ENCODE measurements at regions not wholly inside any gene's neighbourhood (a gene's known extent, or its start where the extent isn't known, plus 50 kb on each side); places are given as distances from the start of the nearest gene placed in this dataset.

DNA sequence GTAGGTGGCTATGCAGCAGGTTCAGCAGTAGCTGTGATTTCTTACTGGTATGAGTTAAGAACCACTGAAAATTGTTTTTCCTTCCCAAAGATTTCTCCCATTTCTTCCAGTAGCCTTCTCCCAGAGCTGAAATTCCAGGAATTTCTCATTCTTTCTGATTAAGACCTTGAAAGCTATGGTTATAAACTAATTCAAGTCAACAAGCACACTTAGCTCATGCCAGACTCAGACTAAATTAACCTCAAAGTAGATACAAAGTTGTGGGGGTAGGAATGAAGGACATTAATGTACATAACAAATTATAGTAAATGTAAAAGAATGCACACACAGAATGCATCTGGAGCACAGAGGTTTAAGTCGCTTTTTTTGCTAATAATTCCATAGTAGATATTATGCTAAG, 103.6 kb upstream of the SOX11 start:
- TF ChIP-seq, protein P1, sequence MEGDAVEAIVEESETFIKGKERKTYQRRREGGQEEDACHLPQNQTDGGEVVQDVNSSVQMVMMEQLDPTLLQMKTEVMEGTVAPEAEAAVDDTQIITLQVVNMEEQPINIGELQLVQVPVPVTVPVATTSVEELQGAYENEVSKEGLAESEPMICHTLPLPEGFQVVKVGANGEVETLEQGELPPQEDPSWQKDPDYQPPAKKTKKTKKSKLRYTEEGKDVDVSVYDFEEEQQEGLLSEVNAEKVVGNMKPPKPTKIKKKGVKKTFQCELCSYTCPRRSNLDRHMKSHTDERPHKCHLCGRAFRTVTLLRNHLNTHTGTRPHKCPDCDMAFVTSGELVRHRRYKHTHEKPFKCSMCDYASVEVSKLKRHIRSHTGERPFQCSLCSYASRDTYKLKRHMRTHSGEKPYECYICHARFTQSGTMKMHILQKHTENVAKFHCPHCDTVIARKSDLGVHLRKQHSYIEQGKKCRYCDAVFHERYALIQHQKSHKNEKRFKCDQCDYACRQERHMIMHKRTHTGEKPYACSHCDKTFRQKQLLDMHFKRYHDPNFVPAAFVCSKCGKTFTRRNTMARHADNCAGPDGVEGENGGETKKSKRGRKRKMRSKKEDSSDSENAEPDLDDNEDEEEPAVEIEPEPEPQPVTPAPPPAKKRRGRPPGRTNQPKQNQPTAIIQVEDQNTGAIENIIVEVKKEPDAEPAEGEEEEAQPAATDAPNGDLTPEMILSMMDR (IDR thresholded peaks at IDR 0.05; ENCODE audit: insufficient read depth, low read length) = no peak
- H3K4me3 ChIP-seq (ENCODE audit: low read depth, low read length) = no peak overlapping the region
- no peak for DNase-seq (ENCODE audit: low read depth)

DNA sequence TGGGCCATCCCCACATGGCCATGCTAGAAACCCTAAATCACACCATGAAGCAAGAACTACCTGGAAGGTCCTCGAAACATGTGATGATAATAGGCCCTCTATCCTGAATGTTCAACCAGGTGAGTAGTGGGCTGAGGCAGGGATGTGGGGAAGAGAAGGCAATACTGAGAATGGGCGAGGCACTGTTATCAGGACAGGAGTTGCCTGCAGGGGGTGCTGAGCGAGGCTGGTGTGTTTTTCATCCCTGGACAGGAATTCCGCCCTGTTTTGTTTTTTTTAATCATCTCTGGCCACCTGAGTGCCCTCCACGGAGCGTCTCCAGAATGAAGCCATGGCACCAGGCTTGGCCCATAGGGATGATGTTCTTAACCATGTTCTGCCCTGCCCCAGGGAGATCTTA, 103.0 kb upstream of the SOX11 start:
- TF ChIP-seq, protein P1 (IDR thresholded peaks at IDR 0.05; ENCODE audit: insufficient read depth, low read length) = no peak
- no peak overlapping the region for H3K4me3 ChIP-seq (ENCODE audit: low read depth, low read length)
- DNase-seq (ENCODE audit: low read depth) = no peak

DNA sequence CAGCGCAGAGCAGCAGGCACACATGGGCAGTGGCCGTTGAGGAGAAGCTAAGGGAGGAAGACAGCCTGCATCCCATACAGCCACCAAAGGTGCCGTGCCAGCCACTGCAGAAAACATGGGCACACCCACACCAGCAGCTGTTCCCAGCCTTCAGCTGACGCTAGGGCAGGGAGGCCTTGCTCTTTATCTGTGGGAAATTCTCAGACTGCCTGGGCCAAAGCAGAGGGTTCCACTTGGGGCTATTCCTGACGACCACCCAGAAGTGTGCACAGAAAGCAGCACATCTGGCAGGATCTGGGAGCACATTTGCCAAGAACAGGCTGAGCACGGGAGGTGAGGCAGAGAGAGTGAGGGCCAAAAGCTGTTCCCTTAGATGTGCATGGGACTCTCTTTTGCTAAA, 101.3 kb upstream of the SOX11 start:
- TF ChIP-seq, protein P1 (IDR thresholded peaks at IDR 0.05; ENCODE audit: insufficient read depth, low read length) = no peak
- no peak overlapping the region for H3K4me3 ChIP-seq (ENCODE audit: low read depth, low read length)
- DNase-seq (ENCODE audit: low read depth) = no peak

DNA sequence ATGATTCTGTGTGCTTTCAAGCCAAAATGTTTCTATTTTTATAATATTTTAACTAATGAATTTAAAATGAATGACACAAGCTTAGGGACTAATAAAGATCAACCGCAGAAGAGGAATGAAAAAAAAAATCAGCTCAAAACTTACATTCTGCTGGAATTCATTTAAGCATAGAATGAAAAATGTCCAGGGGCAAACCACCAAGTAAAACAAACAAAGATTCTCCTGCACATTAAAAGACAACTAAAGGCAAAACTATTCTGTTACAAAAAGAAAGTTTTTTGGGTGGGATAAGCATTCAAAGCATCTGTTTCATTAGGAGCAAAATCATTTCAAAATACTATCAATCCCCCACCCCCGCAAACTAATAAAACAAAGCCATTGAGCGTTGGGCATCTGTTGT, 99.3 kb upstream of the SOX11 start:
- no peak overlapping the region for H3K4me3 ChIP-seq (ENCODE audit: low read depth, low read length)
- no peak for DNase-seq (ENCODE audit: low read depth)
- TF ChIP-seq, protein P1 (IDR thresholded peaks at IDR 0.05; ENCODE audit: insufficient read depth, low read length) = no peak

DNA sequence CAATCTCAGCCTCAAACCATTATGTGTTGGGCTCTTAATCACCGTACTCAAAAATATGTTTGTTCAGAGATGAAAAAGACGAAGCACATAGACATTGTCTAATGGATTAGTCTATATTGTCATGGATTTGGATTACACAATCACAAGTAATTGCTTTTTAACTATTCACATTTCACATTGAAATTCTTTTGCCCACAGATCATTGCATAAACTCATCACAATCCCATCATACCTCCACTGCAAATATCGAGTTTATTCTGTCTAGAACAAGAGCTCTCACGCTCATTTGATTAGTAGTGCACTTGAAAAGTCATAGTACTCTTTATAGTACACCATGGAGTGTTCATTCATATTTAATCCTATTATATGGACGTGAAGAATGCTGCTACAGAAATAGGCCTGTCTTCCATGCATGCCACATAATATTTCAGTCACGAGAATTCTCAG, 97.9 kb upstream of the SOX11 start:
- H3K4me3 ChIP-seq (ENCODE audit: low read depth, low read length) = no peak overlapping the region
- DNase-seq (ENCODE audit: low read depth) = no peak
- TF ChIP-seq, protein P1 (IDR thresholded peaks at IDR 0.05; ENCODE audit: insufficient read depth, low read length) = no peak

DNA sequence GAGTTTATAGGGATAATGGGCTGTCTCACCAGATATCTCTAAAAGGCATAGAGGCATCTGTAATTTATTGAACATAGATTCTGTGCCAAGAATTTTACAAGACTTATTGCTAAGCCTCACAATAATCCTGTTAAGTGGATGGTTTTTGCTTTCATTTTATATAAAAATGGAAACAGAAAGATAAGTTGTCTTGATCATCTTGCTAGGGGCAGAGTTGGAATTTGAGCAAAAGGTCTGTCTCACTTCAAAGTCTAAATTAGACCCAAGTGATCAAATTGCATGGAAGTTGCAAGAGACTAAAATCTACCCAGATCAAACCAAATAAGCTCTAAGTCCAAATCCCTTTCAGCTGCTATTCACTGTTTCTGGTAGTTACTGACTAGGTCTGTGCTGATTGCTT, 95.3 kb upstream of the SOX11 start:
- no peak overlapping the region for H3K4me3 ChIP-seq (ENCODE audit: low read depth, low read length)
- no peak for DNase-seq (ENCODE audit: low read depth)
- TF ChIP-seq, protein P1 (IDR thresholded peaks at IDR 0.05; ENCODE audit: insufficient read depth, low read length) = no peak

DNA sequence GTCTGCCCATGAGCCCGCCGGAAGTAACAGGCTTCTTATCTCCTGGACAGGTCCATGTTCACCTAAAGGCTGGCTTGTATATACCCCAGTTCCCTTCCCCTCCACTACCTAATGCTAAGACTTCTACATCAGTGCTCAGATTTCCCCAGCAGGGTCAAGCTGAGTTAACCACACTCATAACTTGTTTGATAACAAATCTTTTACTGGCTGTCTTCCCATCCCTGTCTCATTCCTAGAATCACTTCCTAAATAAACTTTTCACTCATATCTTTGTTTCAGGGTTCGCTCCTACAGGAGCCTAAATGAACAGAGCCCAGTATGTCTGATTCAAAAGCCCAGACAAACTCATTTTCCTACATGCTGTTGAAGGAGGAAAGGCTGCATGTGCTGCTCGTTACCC, 94.0 kb upstream of the SOX11 start:
- TF ChIP-seq, protein P1 (IDR thresholded peaks at IDR 0.05; ENCODE audit: insufficient read depth, low read length) = no peak
- DNase-seq (ENCODE audit: low read depth) = no peak
- no peak overlapping the region for H3K4me3 ChIP-seq (ENCODE audit: low read depth, low read length)
